ENCODE measurements at regions not wholly inside any gene's neighbourhood (a gene's known extent, or its start where the extent isn't known, plus 50 kb on each side); places are given as distances from the start of the nearest gene placed in this dataset.

- TF ChIP-seq CTCF (IDR thresholded peaks at IDR 0.05), result no peak
- no peak for TF ChIP-seq POLR2A (IDR thresholded peaks at IDR 0.05)
Observed at GRCh38 chr2:41736586-41736985, 311.2 kb upstream of the PKDCC start.
